ENCODE measurements at regions not wholly inside any gene's neighbourhood (a gene's known extent, or its start where the extent isn't known, plus 50 kb on each side); places are given as distances from the start of the nearest gene placed in this dataset.
"Not testable (repeated sequence)": the region's sequence is repeated elsewhere in the genome, so short reads cannot be mapped to it uniquely, and the experiment has no call there.

- no peak for DNase-seq (ENCODE audit: low spot score)
- ChIA-PET POLR2A (ENCODE audit: low non-redundant PET) (no interaction called here), CTCF (no interaction called here)
- no TSS peak for BruUV-seq (replicated peaks)
- H3K4me3 ChIP-seq (ENCODE audit: low read depth, low read length, poor library complexity, severe bottlenecking), result no peak overlapping the region
- TF ChIP-seq CTCF (conservative IDR thresholded peaks at IDR 0.05; ENCODE audit: low read depth, low read length) (no peak), EZH2 (IDR thresholded peaks at IDR 0.05; ENCODE audit: borderline replicate concordance, low read depth, low read length, poor library complexity, severe bottlenecking) (no peak)
- H3K27ac ChIP-seq (ENCODE audit: low read depth, low read length, poor library complexity, severe bottlenecking), result no peak overlapping the region
- H3K4me1 ChIP-seq (ENCODE audit: insufficient read depth, low read length, poor library complexity, severe bottlenecking), result no peaks in the 10 kb centered on the region
- intact Hi-C loops (cut with micrococcal nuclease; ENCODE audit: unreplicated experiment), result no loop called here
- no peaks in the 10 kb centered on the region for H3K27me3 ChIP-seq (replicated peaks; ENCODE audit: insufficient read depth, low read depth, low read length, poor library complexity)
- H3K36me3 ChIP-seq (ENCODE audit: insufficient read depth, low read length, poor library complexity, severe bottlenecking), result no peaks in the 10 kb centered on the region
- H3K9me3 ChIP-seq (ENCODE audit: low read depth, low read length, poor library complexity, severe bottlenecking), result no peaks in the 10 kb centered on the region
Measured at GRCh38 chr5:6078881-6079280, 299.5 kb downstream of the MED10 start.

GRCh38 chr5:6076341-6077239 lies 301.8 kb downstream of the MED10 start:
- H3K9me3 ChIP-seq (ENCODE audit: low read depth, low read length, poor library complexity, severe bottlenecking), result no peaks in the 10 kb centered on the region
- no peaks in the 10 kb centered on the region for H3K27me3 ChIP-seq (replicated peaks; ENCODE audit: insufficient read depth, low read depth, low read length, poor library complexity)
- no peak for DNase-seq (ENCODE audit: low spot score)
- CTCF ChIA-PET, result no interaction called here
- H3K36me3 ChIP-seq (ENCODE audit: insufficient read depth, low read length, poor library complexity, severe bottlenecking), result no peaks in the 10 kb centered on the region
- no TSS peak for BruUV-seq (replicated peaks)
- no peaks in the 10 kb centered on the region for H3K4me1 ChIP-seq (ENCODE audit: insufficient read depth, low read length, poor library complexity, severe bottlenecking)
- H3K4me3 ChIP-seq (ENCODE audit: low read depth, low read length, poor library complexity, severe bottlenecking), result no peak overlapping the region
- no peak for TF ChIP-seq EZH2 (IDR thresholded peaks at IDR 0.05; ENCODE audit: borderline replicate concordance, low read depth, low read length, poor library complexity, severe bottlenecking)
- no peak for TF ChIP-seq CTCF (conservative IDR thresholded peaks at IDR 0.05; ENCODE audit: low read depth, low read length)
- POLR2A ChIA-PET (ENCODE audit: low non-redundant PET), result no interaction called here
- no peak overlapping the region for H3K27ac ChIP-seq (ENCODE audit: low read depth, low read length, poor library complexity, severe bottlenecking)
- intact Hi-C loops (cut with micrococcal nuclease; ENCODE audit: unreplicated experiment), result no loop called here

- H3K36me3 ChIP-seq (ENCODE audit: insufficient read depth, low read length, poor library complexity, severe bottlenecking); POLR2A ChIA-PET (ENCODE audit: low non-redundant PET); H3K9me3 ChIP-seq (ENCODE audit: low read depth, low read length, poor library complexity, severe bottlenecking); H3K27ac ChIP-seq (ENCODE audit: low read depth, low read length, poor library complexity, severe bottlenecking); BruUV-seq (replicated peaks); DNase-seq (ENCODE audit: low spot score); intact Hi-C loops (cut with micrococcal nuclease; ENCODE audit: unreplicated experiment); H3K4me3 ChIP-seq (ENCODE audit: low read depth, low read length, poor library complexity, severe bottlenecking); H3K4me1 ChIP-seq (ENCODE audit: insufficient read depth, low read length, poor library complexity, severe bottlenecking); H3K27me3 ChIP-seq (replicated peaks; ENCODE audit: insufficient read depth, low read depth, low read length, poor library complexity); CTCF ChIA-PET: not testable (repeated sequence)
Measured at GRCh38 chr5:6072488-6072887, 305.9 kb downstream of the MED10 start.
